BJ (cell line): ENCODE measurements at regions not wholly inside any gene's neighbourhood (a gene's known extent, or its start where the extent isn't known, plus 50 kb on each side); places are given as distances from the start of the nearest gene placed in this dataset.

ENCODE experiments used
- CTCF ChIA-PET: fragments of 350-600 bp; formaldehyde crosslinking; extraction: SDS; loops from one replicate; lab custom pipeline; 2021; ENCODE audit warnings: antibody characterized with exemption, inconsistent platforms; lab: Yijun Ruan, JAX
- POLR2A ChIA-PET: fragments of 300-600 bp; sonication (Branson Sonifier 250); formaldehyde crosslinking; extraction: SDS; loops from one replicate; lab custom pipeline; 2021; ENCODE audit warnings: antibody characterized with exemption; lab: Charles Lee
- DNase-seq: peaks from one replicate; pipeline ENCODE4 v3.0.0-alpha.2; 2011; ENCODE audit warnings: low read depth
- H3K27me3 ChIP-seq: 2 replicates; pipeline ENCODE4 v1.6.0; 2011; ENCODE audit warnings: low read length; ENCODE audit not compliant: control insufficient read depth, insufficient read depth
- H3K36me3 ChIP-seq: 2 replicates; pipeline ENCODE4 v1.5.1; 2011; ENCODE audit warnings: low read length; ENCODE audit not compliant: control insufficient read depth, insufficient read depth
- H3K4me3 ChIP-seq: 2 replicates; pipeline ENCODE4 v1.5.1; 2011; ENCODE audit warnings: low read depth, mild to moderate bottlenecking, control low read depth, low read length
- CTCF ChIP-seq: IDR thresholded peaks from 2 replicates; pipeline ENCODE4 v1.5.1; 2011; ENCODE audit warnings: low read depth, mild to moderate bottlenecking, control low read depth, inconsistent platforms, low read length, moderate library complexity; ENCODE audit not compliant: insufficient read depth

GRCh38 chr2:35297403-35297802 is 1058.2 kb upstream of the CRIM1 start:
- no peak for TF ChIP-seq CTCF
- H3K27me3 ChIP-seq = no peaks in the 10 kb centered on the region
- H3K4me3 ChIP-seq = no peak overlapping the region
- no peaks in the 10 kb centered on the region for H3K36me3 ChIP-seq
- no peak for DNase-seq
- ChIA-PET POLR2A (no interaction called here), CTCF (no interaction called here)

- ChIA-PET CTCF (no interaction called here), POLR2A (no interaction called here)
- H3K36me3 ChIP-seq = no peaks in the 10 kb centered on the region
- TF ChIP-seq CTCF = no peak
- H3K27me3 ChIP-seq = no peaks in the 10 kb centered on the region
- H3K4me3 ChIP-seq = no peak overlapping the region
- no peak for DNase-seq
Measured at GRCh38 chr2:35294636-35295263, 1060.8 kb upstream of the CRIM1 start.

- POLR2A ChIA-PET = no interaction called here
Measured at GRCh38 chr2:35293261-35293660, 1062.3 kb upstream of the CRIM1 start.

GRCh38 chr2:35292199-35292598 is 1063.4 kb upstream of the CRIM1 start:
- H3K27me3 ChIP-seq = no peaks in the 10 kb centered on the region
- CTCF ChIA-PET = no interaction called here
- POLR2A ChIA-PET = no interaction called here
- DNase-seq = no peak
- no peak for TF ChIP-seq CTCF
- H3K36me3 ChIP-seq = no peaks in the 10 kb centered on the region
- H3K4me3 ChIP-seq = no peak overlapping the region

More at GRCh38 chr2:35293261-35293660, 1062.3 kb upstream of the CRIM1 start:
- no peak for TF ChIP-seq CTCF
- no peak for DNase-seq
- no peaks in the 10 kb centered on the region for H3K36me3 ChIP-seq
- H3K4me3 ChIP-seq = no peak overlapping the region
- CTCF ChIA-PET = no interaction called here
- no peaks in the 10 kb centered on the region for H3K27me3 ChIP-seq

GRCh38 chr2:35281702-35282101 is 1073.9 kb upstream of the CRIM1 start:
- ChIA-PET POLR2A (no interaction called here), CTCF (no interaction called here)
- no peaks in the 10 kb centered on the region for H3K36me3 ChIP-seq
- TF ChIP-seq CTCF = no peak
- no peak for DNase-seq
- H3K27me3 ChIP-seq = no peaks in the 10 kb centered on the region
- no peak overlapping the region for H3K4me3 ChIP-seq
